ENCODE measurements at regions not wholly inside any gene's neighbourhood (a gene's known extent, or its start where the extent isn't known, plus 50 kb on each side); places are given as distances from the start of the nearest gene placed in this dataset.

- no peaks in the 10 kb centered on the region for H3K9me3 Mint-ChIP-seq
- no peak overlapping the region for H3K4me3 Mint-ChIP-seq
- TF ChIP-seq CTCF (IDR thresholded peaks at IDR 0.05; ENCODE audit: unreplicated experiment), result no peak
- H3K36me3 Mint-ChIP-seq, result no peaks in the 10 kb centered on the region
- peaks cover 6% of the 10 kb centered on the region for H3K4me1 Mint-ChIP-seq
- no peak for DNase-seq (ENCODE audit: low spot score in 2 of 2, unreplicated experiment in 2 of 2)
- no peaks in the 10 kb centered on the region for H3K27me3 Mint-ChIP-seq (ENCODE audit: low read depth)
- H3K27ac Mint-ChIP-seq, result no peak overlapping the region
These were observed 171.3 kb downstream of the PSMG1 start for GRCh38 chr21:39011911-39012310.

- Mint-ChIP-seq H3K4me3 (no peak overlapping the region), H3K36me3 (no peaks in the 10 kb centered on the region), H3K9me3 (no peaks in the 10 kb centered on the region), H3K27ac (no peak overlapping the region), H3K27me3 (ENCODE audit: low read depth) (no peaks in the 10 kb centered on the region), H3K4me1 (peaks cover 6% of the 10 kb centered on the region)
- no peak for TF ChIP-seq CTCF (IDR thresholded peaks at IDR 0.05; ENCODE audit: unreplicated experiment)
- DNase-seq (ENCODE audit: low spot score in 2 of 2, unreplicated experiment in 2 of 2), result no peak
These were observed 172.4 kb downstream of the PSMG1 start for GRCh38 chr21:39010629-39011404.

DNA sequence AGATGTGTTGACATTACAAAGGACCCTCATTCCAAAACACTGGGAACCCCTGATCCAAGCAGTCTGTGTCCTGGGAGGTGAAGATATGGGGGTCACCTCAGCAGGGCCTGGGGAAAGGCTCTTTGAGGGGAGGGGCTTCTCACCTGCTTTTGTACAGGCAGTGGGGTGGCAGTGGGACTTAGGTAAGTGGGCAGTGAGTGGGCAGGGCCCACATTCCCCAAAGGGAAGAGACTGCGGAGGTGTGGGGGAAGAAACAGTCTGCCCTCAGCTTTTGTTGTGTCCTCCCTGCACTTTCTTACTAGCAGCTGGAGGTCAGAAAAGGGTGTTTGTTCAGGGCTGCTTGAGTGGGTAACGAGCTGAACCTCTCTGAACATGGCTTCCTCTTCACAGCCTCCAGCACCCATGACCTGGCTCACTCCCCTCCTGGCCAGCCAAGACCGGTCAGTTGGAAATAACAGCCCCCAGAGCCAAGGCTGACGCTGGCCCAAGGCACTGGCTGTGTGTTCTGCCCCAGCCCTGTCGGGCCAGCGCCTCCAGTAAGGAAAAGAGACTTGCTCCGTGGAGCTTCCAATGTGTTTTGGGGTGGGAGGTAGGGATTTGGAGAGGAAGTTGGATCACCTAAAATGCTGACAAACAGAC is 173.5 kb downstream of the PSMG1 start:
- Mint-ChIP-seq H3K9me3 (no peaks in the 10 kb centered on the region), H3K36me3 (no peaks in the 10 kb centered on the region), H3K4me1 (peaks cover 15% of the 10 kb centered on the region), H3K4me3 (no peak overlapping the region), H3K27ac (no peak overlapping the region), H3K27me3 (ENCODE audit: low read depth) (no peaks in the 10 kb centered on the region)
- no peak for TF ChIP-seq CTCF (IDR thresholded peaks at IDR 0.05; ENCODE audit: unreplicated experiment)
- DNase-seq (ENCODE audit: low spot score in 2 of 2, unreplicated experiment in 2 of 2), result no peak

- Mint-ChIP-seq H3K4me1 (peaks cover 26% of the 10 kb centered on the region), H3K27ac (no peak overlapping the region), H3K9me3 (no peaks in the 10 kb centered on the region), H3K27me3 (ENCODE audit: low read depth) (no peaks in the 10 kb centered on the region), H3K4me3 (no peak overlapping the region), H3K36me3 (no peaks in the 10 kb centered on the region)
- TF ChIP-seq CTCF (IDR thresholded peaks at IDR 0.05; ENCODE audit: unreplicated experiment), result no peak
- no peak for DNase-seq (ENCODE audit: low spot score in 2 of 2, unreplicated experiment in 2 of 2)
These were observed 175.3 kb downstream of the PSMG1 start for GRCh38 chr21:39007985-39008384.

- Mint-ChIP-seq H3K9me3 (no peaks in the 10 kb centered on the region), H3K36me3 (no peaks in the 10 kb centered on the region), H3K27me3 (ENCODE audit: low read depth) (no peaks in the 10 kb centered on the region), H3K4me3 (no peak overlapping the region), H3K4me1 (peaks cover 26% of the 10 kb centered on the region), H3K27ac (no peak overlapping the region)
- no peak for TF ChIP-seq CTCF (IDR thresholded peaks at IDR 0.05; ENCODE audit: unreplicated experiment)
- no peak for DNase-seq (ENCODE audit: low spot score in 2 of 2, unreplicated experiment in 2 of 2)
These were observed 175.7 kb downstream of the PSMG1 start for GRCh38 chr21:39007532-39007931.

Measured in mesothelial cell of epicardium (in vitro differentiated cells).